Type B pancreatic cell (in vitro differentiated cells): ENCODE measurements at regions not wholly inside any gene's neighbourhood (a gene's known extent, or its start where the extent isn't known, plus 50 kb on each side); places are given as distances from the start of the nearest gene placed in this dataset.
A peak's percentile ranks its signal among the peaks of the same experiment; 100 is the strongest.

ENCODE experiments used
- DNase-seq: peaks from one replicate; pipeline ENCODE4 v3.0.0; 2021; ENCODE audit warnings: mixed read lengths; ENCODE audit not compliant: unreplicated experiment; ENCODE audit errors: extremely low spot score
- H3K27ac Mint-ChIP-seq: 2 replicates; pipeline ENCODE4 v1.8.0; 2021; ENCODE audit warnings: mild to moderate bottlenecking, mixed read lengths
- H3K27me3 Mint-ChIP-seq: 2 replicates; pipeline ENCODE4 v1.8.0; 2021; ENCODE audit warnings: mixed read lengths
- H3K36me3 Mint-ChIP-seq: 2 replicates; pipeline ENCODE4 v1.8.0; 2021; ENCODE audit warnings: mixed read lengths
- H3K4me1 Mint-ChIP-seq: one replicate; pipeline ENCODE4 v1.8.0; 2021; ENCODE audit warnings: mixed read lengths; ENCODE audit not compliant: unreplicated experiment
- H3K4me3 Mint-ChIP-seq: 2 replicates; pipeline ENCODE4 v1.8.0; 2021; ENCODE audit warnings: mild to moderate bottlenecking, mixed read lengths
- H3K9me3 Mint-ChIP-seq: 2 replicates; pipeline ENCODE4 v1.8.0; 2021; ENCODE audit warnings: mixed read lengths
- CTCF ChIP-seq: fragments of 200-600 bp; sonication (generic); conservative IDR thresholded peaks from 2 replicates; pipeline ENCODE4 v1.5.0; 2021; ENCODE audit warnings: antibody characterized with exemption, mild to moderate bottlenecking

- peaks cover 12% of the 10 kb centered on the region for H3K9me3 Mint-ChIP-seq
- H3K36me3 Mint-ChIP-seq = peaks cover 14% of the 10 kb centered on the region
- no peaks in the 10 kb centered on the region for H3K27me3 Mint-ChIP-seq
- H3K4me1 Mint-ChIP-seq = peaks cover 17% of the 10 kb centered on the region
- no peak overlapping the region for H3K27ac Mint-ChIP-seq
- H3K4me3 Mint-ChIP-seq = peak overlapping the region; percentile 3
- no peak for DNase-seq
- no peak for TF ChIP-seq CTCF
These were observed 121.3 kb downstream of the TRMT11 start for GRCh38 chr6:126107475-126108166.

DNA sequence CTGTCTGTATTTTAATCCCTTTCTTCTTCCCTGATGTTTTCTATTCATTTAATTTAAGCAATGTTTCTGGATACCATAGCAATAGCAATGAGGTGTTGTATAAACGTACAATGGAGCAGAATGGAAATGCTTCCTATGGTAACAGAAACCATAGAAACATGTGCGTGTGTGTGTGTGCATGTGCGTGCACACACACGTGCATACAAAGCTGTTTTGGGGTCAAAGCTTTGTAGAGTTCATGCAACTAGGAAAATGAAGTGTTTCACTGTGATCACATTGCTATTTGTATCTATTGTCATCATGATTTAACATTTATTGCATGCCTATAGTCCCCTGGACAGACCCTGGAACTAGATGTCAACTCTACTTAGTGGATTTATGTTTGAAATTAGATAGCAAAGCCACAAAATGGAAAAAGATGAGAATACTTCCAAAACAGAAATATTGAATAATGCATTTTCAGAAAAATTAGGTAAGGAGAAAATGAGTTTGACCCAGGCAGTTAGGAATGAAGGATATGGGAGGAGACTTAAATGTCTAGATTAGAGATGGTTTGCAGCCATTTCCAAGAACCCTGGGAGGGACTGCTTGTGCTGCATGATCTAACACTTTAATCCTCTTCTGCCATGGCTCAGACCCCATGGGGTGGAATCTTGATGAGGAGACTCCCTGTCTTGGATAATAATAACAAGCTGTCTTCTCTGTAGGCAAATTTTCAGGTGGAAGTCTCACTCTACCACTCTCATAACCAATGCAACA lies 124.4 kb downstream of the TRMT11 start:
- no peak for TF ChIP-seq CTCF
- no peaks in the 10 kb centered on the region for H3K9me3 Mint-ChIP-seq
- H3K4me3 Mint-ChIP-seq = no peak overlapping the region
- no peak overlapping the region for H3K27ac Mint-ChIP-seq
- peaks cover 5% of the 10 kb centered on the region for H3K36me3 Mint-ChIP-seq
- no peak for DNase-seq
- H3K4me1 Mint-ChIP-seq = peaks cover 17% of the 10 kb centered on the region
- H3K27me3 Mint-ChIP-seq = no peaks in the 10 kb centered on the region

- Mint-ChIP-seq H3K27ac (no peak overlapping the region), H3K4me1 (peaks cover 17% of the 10 kb centered on the region), H3K36me3 (peaks cover 5% of the 10 kb centered on the region)
These were observed 125.0 kb downstream of the TRMT11 start for GRCh38 chr6:126111327-126111726.

GRCh38 chr6:126112171-126112632 lies 125.9 kb downstream of the TRMT11 start:
- peaks cover 15% of the 10 kb centered on the region for H3K4me1 Mint-ChIP-seq
- no peaks in the 10 kb centered on the region for H3K9me3 Mint-ChIP-seq
- peaks cover 5% of the 10 kb centered on the region for H3K36me3 Mint-ChIP-seq
- H3K27ac Mint-ChIP-seq = no peak overlapping the region
- DNase-seq = no peak
- no peak for TF ChIP-seq CTCF
- no peak overlapping the region for H3K4me3 Mint-ChIP-seq
- no peaks in the 10 kb centered on the region for H3K27me3 Mint-ChIP-seq

More at GRCh38 chr6:126111327-126111726, 125.0 kb downstream of the TRMT11 start:
- no peaks in the 10 kb centered on the region for H3K9me3 Mint-ChIP-seq
- DNase-seq = no peak
- H3K27me3 Mint-ChIP-seq = no peaks in the 10 kb centered on the region
- no peak overlapping the region for H3K4me3 Mint-ChIP-seq
- TF ChIP-seq CTCF = no peak

DNA sequence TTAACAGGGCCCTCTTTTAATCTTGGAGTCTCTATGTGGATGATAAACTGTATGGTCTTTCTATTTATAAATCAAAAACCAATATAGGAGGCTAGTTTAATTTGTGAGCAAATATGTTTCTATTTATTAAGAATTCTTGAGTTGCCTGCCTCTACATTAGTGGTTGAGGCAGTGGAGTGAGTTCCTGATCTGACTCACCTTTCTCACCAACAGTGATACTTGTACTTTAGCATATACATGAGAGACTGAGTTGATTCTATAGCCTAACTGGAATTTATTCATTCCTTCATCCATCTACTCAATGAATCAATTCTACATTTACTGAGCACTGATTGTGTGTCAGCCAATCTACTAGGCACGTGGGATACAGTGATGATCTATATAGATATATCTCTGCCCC lies 126.9 kb downstream of the TRMT11 start:
- Mint-ChIP-seq H3K36me3 (peaks cover 5% of the 10 kb centered on the region), H3K27me3 (no peaks in the 10 kb centered on the region), H3K4me3 (no peak overlapping the region), H3K4me1 (peaks cover 6% of the 10 kb centered on the region), H3K9me3 (no peaks in the 10 kb centered on the region), H3K27ac (no peak overlapping the region)
- no peak for DNase-seq
- TF ChIP-seq CTCF = no peak
